GM19328 (cell line): ENCODE measurements at regions not wholly inside any gene's neighbourhood (a gene's known extent, or its start where the extent isn't known, plus 50 kb on each side); places are given as distances from the start of the nearest gene placed in this dataset.
"Not testable (repeated sequence)": the region's sequence is repeated elsewhere in the genome, so short reads cannot be mapped to it uniquely, and the experiment has no call there.

Source experiments
- ATAC-seq: cut with Tn5 transposase; IDR thresholded peaks from one replicate; pipeline ENCODE4 v1.9.1; 2021; ENCODE audit warnings: mild to moderate bottlenecking, moderate library complexity; ENCODE audit not compliant: unreplicated experiment

GRCh38 chr1:121048769-121049443 is 135.2 kb downstream of the FAM72B start:
- not testable (repeated sequence) for ATAC-seq

- not testable (repeated sequence) for ATAC-seq
These were observed 134.0 kb downstream of the FAM72B start for GRCh38 chr1:121050097-121050496.

GRCh38 chr1:121051161-121051790 is 132.9 kb downstream of the FAM72B start:
- ATAC-seq = not testable (repeated sequence)

- ATAC-seq = not testable (repeated sequence)
These were observed 132.0 kb downstream of the FAM72B start for GRCh38 chr1:121052081-121052660.

- ATAC-seq = not testable (repeated sequence)
These were observed 129.2 kb downstream of the FAM72B start for GRCh38 chr1:121054928-121055327.

- ATAC-seq = not testable (repeated sequence)
These were observed 117.2 kb downstream of the FAM72B start for GRCh38 chr1:121066925-121067324.

GRCh38 chr1:121068738-121069499 is 115.2 kb downstream of the FAM72B start:
- not testable (repeated sequence) for ATAC-seq

- not testable (repeated sequence) for ATAC-seq
These were observed 110.3 kb downstream of the FAM72B start for GRCh38 chr1:121073852-121074251.

GRCh38 chr1:121075254-121075805 is 108.8 kb downstream of the FAM72B start:
- ATAC-seq = not testable (repeated sequence)

GRCh38 chr1:121076674-121077073 is 107.5 kb downstream of the FAM72B start:
- ATAC-seq = not testable (repeated sequence)

GRCh38 chr1:121079655-121080054 is 104.5 kb downstream of the FAM72B start:
- ATAC-seq = not testable (repeated sequence)

GRCh38 chr1:121080197-121080903 is 103.8 kb downstream of the FAM72B start:
- ATAC-seq = not testable (repeated sequence)

- not testable (repeated sequence) for ATAC-seq
These were observed 103.3 kb downstream of the FAM72B start for GRCh38 chr1:121080904-121081264.

- ATAC-seq = not testable (repeated sequence)
These were observed 102.4 kb downstream of the FAM72B start for GRCh38 chr1:121081625-121082199.

GRCh38 chr1:121082995-121083394 is 101.1 kb downstream of the FAM72B start:
- ATAC-seq = not testable (repeated sequence)

- not testable (repeated sequence) for ATAC-seq
These were observed 97.9 kb downstream of the FAM72B start for GRCh38 chr1:121086249-121086648.

- not testable (repeated sequence) for ATAC-seq
These were observed 96.9 kb downstream of the FAM72B start for GRCh38 chr1:121087221-121087620.

GRCh38 chr1:121088568-121088967 is 95.6 kb downstream of the FAM72B start:
- ATAC-seq = not testable (repeated sequence)

- ATAC-seq = not testable (repeated sequence)
These were observed 91.7 kb downstream of the FAM72B start for GRCh38 chr1:121092329-121092968.
